GM10266 (cell line): ENCODE measurements at regions not wholly inside any gene's neighbourhood (a gene's known extent, or its start where the extent isn't known, plus 50 kb on each side); places are given as distances from the start of the nearest gene placed in this dataset.
"Not testable (repeated sequence)": the region's sequence is repeated elsewhere in the genome, so short reads cannot be mapped to it uniquely, and the experiment has no call there.

Source experiments
- DNase-seq: peaks from one replicate; pipeline ENCODE4 v3.0.0; 2012; ENCODE audit errors: extremely low spot score
- TF ChIP-seq, protein P1 (sequence below): IDR thresholded peaks from 2 replicates; pipeline ENCODE4 v1.5.1; 2012; ENCODE audit warnings: mild to moderate bottlenecking, low read depth; ENCODE audit not compliant: control insufficient read depth, insufficient read depth; ENCODE audit errors: missing control alignments

DNA sequence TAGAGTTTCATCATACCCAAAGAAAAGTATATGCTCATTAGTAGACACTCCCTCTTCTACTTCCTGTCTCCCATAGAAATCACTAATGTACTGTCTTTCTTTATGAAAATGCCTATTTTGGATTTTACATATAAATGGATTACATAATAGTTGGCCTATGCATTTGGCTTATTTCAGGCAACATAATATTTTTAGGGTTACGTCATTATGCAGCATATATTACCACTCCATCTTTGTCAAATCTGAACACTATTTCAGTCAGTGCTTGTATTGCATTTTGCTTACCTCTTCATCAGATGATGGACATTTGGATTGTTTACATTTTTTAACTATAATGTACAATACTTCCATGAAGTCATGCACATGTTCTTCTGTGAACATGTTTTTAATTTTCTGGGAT, 1406.1 kb downstream of the LRFN5 start:
- TF ChIP-seq, protein P1, sequence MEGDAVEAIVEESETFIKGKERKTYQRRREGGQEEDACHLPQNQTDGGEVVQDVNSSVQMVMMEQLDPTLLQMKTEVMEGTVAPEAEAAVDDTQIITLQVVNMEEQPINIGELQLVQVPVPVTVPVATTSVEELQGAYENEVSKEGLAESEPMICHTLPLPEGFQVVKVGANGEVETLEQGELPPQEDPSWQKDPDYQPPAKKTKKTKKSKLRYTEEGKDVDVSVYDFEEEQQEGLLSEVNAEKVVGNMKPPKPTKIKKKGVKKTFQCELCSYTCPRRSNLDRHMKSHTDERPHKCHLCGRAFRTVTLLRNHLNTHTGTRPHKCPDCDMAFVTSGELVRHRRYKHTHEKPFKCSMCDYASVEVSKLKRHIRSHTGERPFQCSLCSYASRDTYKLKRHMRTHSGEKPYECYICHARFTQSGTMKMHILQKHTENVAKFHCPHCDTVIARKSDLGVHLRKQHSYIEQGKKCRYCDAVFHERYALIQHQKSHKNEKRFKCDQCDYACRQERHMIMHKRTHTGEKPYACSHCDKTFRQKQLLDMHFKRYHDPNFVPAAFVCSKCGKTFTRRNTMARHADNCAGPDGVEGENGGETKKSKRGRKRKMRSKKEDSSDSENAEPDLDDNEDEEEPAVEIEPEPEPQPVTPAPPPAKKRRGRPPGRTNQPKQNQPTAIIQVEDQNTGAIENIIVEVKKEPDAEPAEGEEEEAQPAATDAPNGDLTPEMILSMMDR: no peak

DNA sequence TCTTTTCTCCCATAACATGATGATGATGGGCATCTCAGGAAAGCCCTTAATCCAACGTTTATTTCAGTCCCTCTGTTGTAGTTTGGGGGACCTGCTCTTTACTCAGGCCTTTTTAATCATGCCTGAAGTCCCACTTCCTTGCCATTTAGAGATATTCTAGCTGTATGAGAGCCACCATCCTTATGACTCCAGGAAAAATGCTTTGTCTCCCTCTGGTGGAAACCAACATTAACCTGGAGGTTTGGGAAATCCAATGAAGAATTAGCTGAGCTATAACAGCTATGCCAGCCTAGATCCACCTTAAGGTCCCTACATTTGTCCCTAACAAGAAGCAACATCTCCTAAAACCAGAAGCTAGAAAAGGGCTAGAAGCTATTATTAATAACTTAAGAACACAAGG, 1399.1 kb downstream of the LRFN5 start:
- TF ChIP-seq, protein P1: no peak
- DNase-seq: no peak

More for the DNA sequence above, 1406.1 kb downstream of the LRFN5 start:
- DNase-seq: no peak

DNA sequence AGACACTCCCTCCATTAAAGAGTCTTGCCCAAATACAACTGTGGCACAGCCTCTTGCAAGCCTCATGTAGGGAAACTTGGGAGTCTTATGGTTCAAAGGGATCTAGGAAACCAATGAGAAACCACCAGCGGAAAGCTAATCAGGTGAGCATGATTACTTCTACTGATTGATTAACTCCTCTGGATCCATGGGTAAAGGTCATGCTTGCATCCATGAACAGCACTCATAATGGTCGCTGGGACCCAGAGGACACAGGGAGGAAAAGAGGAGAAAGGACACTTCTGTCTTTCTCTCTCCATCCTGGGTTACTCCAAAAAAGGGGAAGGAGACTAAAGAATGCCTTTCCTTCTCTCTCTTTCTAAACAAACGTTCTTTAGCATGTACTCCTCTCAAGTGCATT, 1397.2 kb downstream of the LRFN5 start:
- TF ChIP-seq, protein P1: no peak
- DNase-seq: no peak

DNA sequence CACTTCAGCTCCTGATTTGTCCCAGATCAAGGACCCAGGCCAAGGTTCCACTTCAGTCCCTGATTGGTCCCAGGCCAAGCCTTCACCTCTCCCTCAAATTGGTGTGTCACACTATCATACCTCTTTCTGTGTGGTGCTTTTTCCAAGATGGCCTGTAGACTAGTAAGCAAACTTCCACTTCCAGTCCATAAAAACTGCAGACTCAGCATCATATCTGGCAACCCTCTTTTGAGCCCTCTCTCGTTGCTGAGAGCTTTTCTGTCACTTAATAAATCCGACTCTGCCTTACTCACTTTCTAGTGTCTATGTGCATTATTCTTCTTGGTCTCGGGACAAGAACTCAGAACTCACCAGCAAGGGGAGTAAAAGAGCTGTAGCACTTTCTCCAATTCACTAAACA, 1395.1 kb downstream of the LRFN5 start:
- TF ChIP-seq, protein P1: no peak
- no peak for DNase-seq

DNA sequence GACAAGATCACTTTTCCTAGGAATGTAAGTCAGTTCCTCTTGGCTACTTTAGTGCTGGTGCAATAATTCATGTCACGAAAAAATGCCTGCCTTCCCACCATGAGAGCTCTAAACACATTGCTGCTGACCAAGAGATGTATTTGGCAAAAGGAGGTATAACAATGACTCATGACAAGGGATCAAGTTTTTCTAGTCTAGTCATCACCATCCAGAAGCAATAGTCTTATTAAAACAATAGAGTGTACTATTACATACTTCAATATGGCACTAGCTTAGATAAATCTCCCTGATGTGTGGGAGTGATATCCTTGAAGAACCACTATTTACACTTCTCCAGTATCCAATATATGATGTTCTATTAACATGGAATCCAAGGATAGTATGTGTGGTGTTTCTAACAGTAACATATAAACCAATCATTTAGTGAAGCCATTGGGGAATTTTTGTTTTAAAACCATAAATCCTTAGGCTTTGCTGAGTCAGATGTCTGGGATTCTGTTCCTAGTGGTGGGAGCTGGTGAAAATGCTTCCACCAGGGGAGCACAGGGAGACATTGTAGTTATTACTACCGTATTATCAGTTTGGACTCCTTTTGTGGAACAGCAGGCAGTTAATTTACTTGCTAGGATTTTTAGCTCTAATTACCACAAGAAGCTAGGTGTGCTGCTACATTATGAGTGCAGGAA, 1387.5 kb downstream of the LRFN5 start:
- TF ChIP-seq, protein P1: no peak
- no peak for DNase-seq

DNA sequence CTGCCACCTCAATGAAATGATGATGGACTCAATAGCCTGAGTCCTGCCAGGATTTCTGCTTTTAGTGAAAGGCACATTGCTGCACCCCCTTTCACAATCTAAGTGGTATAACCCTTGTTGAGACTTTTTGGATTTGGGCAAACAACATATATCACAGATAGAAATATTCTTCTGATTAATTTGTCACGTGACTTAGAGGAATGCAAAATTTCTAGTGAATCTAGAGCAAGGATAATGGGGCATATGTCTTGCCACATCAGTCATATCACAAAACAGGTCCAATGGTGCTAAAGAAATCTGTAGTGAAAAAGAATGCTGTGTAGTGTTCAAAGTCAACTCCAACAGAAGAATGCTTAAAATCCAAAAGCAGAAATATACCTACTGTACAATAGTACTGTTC, 1386.3 kb downstream of the LRFN5 start:
- no peak for DNase-seq
- TF ChIP-seq, protein P1: no peak

DNA sequence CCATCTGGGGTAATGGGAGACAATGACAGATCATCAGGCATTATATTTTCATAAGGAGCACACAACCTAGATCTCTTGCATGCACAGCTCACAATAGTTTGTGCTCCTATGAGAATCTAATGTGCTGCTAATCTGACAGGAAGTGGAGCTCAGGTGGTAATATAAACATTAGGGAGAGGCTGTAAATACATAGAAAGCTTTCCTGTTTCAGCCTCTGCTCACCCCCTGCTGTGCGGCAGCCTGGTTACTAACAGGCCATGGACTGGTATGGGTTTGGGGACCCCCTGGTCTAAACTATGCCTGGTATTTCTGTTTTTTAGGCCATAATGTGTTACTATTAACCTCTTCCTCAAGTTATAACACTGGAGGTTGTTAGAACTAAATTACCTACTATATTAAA, 1373.7 kb downstream of the LRFN5 start:
- DNase-seq: no peak
- TF ChIP-seq, protein P1: no peak

DNA sequence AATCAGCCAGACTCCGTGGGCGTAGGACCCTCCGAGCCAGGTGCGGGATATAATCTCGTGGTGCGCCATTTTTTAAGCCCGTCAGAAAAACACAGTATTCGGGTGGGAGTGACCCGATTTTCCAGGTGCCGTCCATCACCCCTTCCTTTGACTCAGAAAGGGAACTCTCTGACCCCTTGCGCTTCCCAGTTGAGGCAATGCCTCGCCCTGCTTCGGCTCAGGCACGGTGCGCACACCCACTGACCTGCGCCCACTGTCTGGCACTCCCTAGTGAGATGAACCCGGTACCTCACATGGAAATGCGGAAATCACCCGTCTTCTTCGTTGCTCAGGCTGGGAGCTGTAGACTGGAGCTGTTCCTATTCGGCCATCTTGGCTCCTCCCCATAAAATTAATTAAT, 1366.5 kb downstream of the LRFN5 start:
- not testable (repeated sequence) for DNase-seq
